IPS-20b (cell line): ENCODE measurements at regions not wholly inside any gene's neighbourhood (a gene's known extent, or its start where the extent isn't known, plus 50 kb on each side); places are given as distances from the start of the nearest gene placed in this dataset.

ENCODE experiments used
- H3K27ac ChIP-seq: one replicate; pipeline ENCODE4 v1.5.1; 2013; ENCODE audit warnings: low read length
- H3K27me3 ChIP-seq: 2 replicates; pipeline ENCODE4 v1.6.1; 2013; ENCODE audit warnings: mild to moderate bottlenecking, low read length, inconsistent platforms; ENCODE audit not compliant: insufficient read depth
- H3K36me3 ChIP-seq: 2 replicates; pipeline ENCODE4 v1.6.1; 2013; ENCODE audit warnings: low read depth, mild to moderate bottlenecking, inconsistent platforms, low read length, moderate library complexity; ENCODE audit not compliant: insufficient read depth
- H3K4me1 ChIP-seq: 2 replicates; pipeline ENCODE4 v1.6.1; 2013; ENCODE audit warnings: mild to moderate bottlenecking, control low read depth, inconsistent platforms, low read length, moderate library complexity; ENCODE audit not compliant: insufficient read depth
- H3K4me3 ChIP-seq: 2 replicates; pipeline ENCODE4 v1.5.1; 2013; ENCODE audit warnings: mild to moderate bottlenecking, low read length, inconsistent platforms
- H3K9ac ChIP-seq: 2 replicates; pipeline ENCODE4 v1.6.1; 2013; ENCODE audit warnings: low read depth, mild to moderate bottlenecking, inconsistent platforms, low read length, moderate library complexity
- H3K9me3 ChIP-seq: 2 replicates; pipeline ENCODE4 v1.6.1; 2013; ENCODE audit warnings: mild to moderate bottlenecking, low read depth, low read length, inconsistent platforms; ENCODE audit not compliant: insufficient read depth

DNA sequence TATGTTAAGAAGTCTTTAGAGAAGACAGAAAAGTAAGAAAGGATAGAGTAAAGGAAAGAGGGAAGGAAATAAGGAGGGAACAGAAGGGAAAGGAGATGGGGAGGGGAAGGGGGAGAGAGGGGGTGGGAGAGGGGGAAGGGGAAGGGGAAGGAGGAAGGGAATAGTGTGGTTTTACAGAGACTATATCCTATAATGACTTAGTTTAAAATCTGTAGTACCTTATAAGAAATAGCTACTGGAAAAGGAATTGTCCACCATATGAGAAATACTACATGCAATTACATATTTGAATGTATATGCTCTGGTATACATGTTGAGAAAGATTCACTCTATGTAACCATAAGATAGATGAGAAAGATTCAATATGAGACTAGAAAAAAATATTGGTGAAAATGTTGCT, 1042.3 kb downstream of the BRINP3 start:
- Histone ChIP-seq H3K4me3 (no peak overlapping the region), H3K27ac (no peak overlapping the region), H3K9me3 (no peaks in the 10 kb centered on the region)

DNA sequence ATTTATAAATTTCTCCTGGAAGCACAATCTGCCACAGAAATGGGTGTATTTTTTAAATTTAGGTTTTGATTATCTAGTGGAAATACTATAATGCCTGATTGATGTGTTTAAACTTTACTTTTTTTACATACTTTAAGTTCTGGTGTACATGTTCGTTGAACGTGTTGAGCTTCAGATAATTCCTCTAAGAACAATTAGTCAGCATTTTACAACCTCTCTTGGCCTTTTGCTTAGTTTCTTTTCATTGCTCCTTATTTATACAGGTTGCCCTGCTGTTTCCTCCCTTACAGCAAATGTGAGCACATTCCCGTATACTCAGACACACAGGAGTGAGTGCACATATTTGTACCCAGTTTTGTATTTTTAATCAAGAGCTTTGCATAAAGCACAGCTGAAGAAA, 1038.9 kb downstream of the BRINP3 start:
- Histone ChIP-seq H3K27ac (no peak overlapping the region), H3K4me3 (no peak overlapping the region), H3K9ac (no peak overlapping the region), H3K36me3 (no peaks in the 10 kb centered on the region), H3K27me3 (no peaks in the 10 kb centered on the region), H3K4me1 (no peaks in the 10 kb centered on the region), H3K9me3 (no peaks in the 10 kb centered on the region)

More for the DNA sequence above, 1042.3 kb downstream of the BRINP3 start:
- H3K36me3 ChIP-seq = no peaks in the 10 kb centered on the region
- H3K9ac ChIP-seq = no peak overlapping the region
- no peaks in the 10 kb centered on the region for H3K4me1 ChIP-seq
- H3K27me3 ChIP-seq = no peaks in the 10 kb centered on the region

DNA sequence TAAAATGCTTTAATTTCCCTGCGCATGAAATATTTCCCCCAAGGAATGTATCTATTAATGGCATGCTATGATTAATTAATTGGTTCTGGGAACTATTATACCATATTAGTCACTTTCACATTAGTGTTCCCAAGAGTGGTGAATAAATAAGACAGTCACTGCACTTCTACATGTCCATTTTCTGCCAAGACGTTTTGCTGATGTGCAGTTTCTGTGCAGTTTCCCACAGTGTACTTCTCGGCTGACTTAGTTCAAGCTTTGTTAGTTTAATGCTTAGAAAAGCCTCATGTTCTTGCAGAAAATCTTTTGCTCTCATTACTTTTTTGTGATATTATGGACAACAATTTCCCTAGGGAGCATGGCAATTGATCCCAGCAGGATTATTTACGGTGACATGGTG, 1014.5 kb downstream of the BRINP3 start:
- Histone ChIP-seq H3K27ac (no peak overlapping the region), H3K27me3 (no peaks in the 10 kb centered on the region), H3K9me3 (no peaks in the 10 kb centered on the region), H3K4me1 (no peaks in the 10 kb centered on the region), H3K36me3 (no peaks in the 10 kb centered on the region), H3K9ac (no peak overlapping the region), H3K4me3 (no peak overlapping the region)

DNA sequence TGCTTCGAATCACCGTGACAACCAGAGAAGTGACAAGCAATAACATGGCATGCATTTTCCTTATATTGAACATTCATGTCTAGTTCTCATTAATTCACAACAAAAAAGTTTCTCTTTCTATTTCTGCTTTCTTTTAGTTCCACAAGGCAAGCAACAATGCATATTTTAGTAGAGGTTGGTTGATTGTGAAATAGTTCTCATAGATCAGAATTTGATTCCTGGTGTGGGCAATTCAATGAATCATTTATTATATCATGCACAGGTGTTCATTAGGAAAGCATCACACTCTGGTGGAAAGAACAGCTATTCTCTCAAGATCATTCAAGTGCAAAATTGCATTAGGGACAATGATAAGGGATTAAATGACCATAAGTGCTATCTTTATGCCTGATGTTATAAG, 980.9 kb downstream of the BRINP3 start:
- Histone ChIP-seq H3K27me3 (no peaks in the 10 kb centered on the region), H3K27ac (no peak overlapping the region), H3K4me1 (no peaks in the 10 kb centered on the region), H3K9me3 (no peaks in the 10 kb centered on the region), H3K36me3 (no peaks in the 10 kb centered on the region), H3K4me3 (no peak overlapping the region), H3K9ac (no peak overlapping the region)

DNA sequence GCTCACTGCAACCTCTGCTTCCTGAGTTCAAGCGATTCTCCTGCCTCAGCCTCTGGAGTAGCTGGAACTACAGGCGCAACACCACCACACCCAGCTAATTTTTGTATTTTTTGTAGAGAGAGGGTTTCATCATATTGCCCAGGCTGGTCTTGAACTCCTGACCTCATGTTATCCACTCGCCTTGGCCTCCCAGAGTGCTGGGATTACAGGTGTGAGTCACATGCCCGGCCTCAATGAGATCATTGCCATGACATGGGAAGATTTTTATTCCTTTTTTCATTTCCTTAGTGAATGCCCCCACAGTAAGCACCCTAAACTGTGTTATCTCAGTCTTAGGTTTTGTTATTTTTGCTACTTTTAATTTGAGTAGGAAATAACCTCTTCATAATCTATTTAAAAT, 977.9 kb downstream of the BRINP3 start:
- H3K4me3 ChIP-seq = no peak overlapping the region
- no peaks in the 10 kb centered on the region for H3K9me3 ChIP-seq
- no peaks in the 10 kb centered on the region for H3K27me3 ChIP-seq
- no peak overlapping the region for H3K27ac ChIP-seq
- H3K4me1 ChIP-seq = no peaks in the 10 kb centered on the region
- no peak overlapping the region for H3K9ac ChIP-seq
- no peaks in the 10 kb centered on the region for H3K36me3 ChIP-seq

DNA sequence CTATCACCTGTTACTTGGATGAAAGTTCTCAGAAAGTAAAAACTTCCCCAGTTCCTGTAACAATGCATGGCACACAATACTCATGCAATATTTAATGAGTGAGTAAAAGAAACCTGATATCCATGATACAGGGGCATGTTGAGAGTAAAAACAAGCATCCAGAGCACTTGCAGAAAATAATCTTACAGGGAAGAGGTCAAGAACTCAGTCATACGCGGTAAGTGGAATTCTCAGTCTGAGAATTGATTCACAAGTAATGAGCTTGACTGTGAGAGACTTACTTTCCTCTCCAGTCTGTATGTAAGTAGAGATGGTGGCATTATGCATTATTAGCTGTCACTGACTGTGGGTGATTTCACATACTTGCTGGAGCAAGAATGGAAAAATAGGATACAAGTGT, 976.9 kb downstream of the BRINP3 start:
- no peak overlapping the region for H3K9ac ChIP-seq
- no peaks in the 10 kb centered on the region for H3K9me3 ChIP-seq
- no peaks in the 10 kb centered on the region for H3K36me3 ChIP-seq
- H3K4me1 ChIP-seq = no peaks in the 10 kb centered on the region
- no peak overlapping the region for H3K27ac ChIP-seq
- no peak overlapping the region for H3K4me3 ChIP-seq
- no peaks in the 10 kb centered on the region for H3K27me3 ChIP-seq

DNA sequence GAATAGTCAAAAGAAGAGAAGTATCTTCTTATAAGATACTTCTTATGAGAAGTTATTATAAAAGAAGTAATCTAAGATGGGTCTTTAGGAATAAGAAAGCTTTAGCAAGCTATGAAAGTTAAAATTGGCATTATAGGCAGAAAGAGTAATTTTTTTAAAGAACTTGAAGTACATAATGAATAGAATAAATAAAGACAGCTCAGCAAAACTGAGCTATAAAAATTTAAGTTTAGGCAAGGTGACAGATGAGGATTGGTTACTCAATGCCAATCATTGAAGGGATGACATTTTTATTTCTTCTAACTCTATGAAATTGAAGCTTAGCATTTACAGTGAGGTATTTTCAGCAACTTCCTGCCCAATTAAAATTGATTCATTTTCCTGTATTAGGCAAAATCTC, 966.8 kb downstream of the BRINP3 start:
- Histone ChIP-seq H3K9me3 (no peaks in the 10 kb centered on the region), H3K4me3 (no peak overlapping the region), H3K9ac (no peak overlapping the region), H3K27me3 (no peaks in the 10 kb centered on the region), H3K27ac (no peak overlapping the region), H3K4me1 (no peaks in the 10 kb centered on the region), H3K36me3 (no peaks in the 10 kb centered on the region)

DNA sequence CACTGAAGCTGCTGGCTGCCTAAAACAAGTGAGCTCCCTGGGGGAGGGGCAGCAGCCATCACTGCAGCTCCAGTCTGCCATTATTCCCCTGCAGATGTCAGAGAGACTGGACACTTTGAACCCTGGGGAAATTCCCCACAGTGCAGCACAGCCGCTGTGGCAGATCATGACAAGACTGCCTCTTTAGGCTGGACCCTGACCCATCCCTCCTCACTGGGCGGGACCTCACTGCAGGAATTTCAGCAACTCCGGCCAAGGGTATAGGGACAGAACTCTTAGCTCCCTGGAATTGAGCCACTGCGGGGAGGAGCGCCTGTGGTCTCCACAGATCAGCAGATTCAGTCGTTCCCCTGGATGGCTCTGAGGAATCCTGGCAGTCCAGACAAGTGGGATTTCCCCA, 964.6 kb downstream of the BRINP3 start:
- Histone ChIP-seq H3K4me1 (no peaks in the 10 kb centered on the region), H3K9ac (no peak overlapping the region), H3K36me3 (no peaks in the 10 kb centered on the region), H3K27ac (no peak overlapping the region), H3K9me3 (no peaks in the 10 kb centered on the region), H3K4me3 (no peak overlapping the region), H3K27me3 (no peaks in the 10 kb centered on the region)

DNA sequence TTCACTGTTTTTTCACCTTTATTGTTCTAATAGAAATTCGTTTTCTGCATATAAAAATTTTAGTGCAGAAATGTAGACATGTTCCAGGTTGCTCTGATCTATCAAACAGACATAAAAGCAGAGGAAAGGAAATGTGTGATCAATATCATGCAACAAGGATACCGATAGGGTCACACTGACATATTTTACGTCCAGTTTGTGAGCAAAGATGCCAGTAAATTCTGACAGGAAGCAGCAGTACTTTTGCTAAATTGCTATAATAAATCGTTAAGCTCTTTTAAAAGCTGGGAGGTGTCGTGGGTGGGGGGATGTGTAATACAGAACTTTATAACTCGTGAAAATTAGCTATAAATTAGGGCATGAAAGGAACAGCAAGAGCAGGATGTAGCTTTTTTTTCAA, 955.2 kb downstream of the BRINP3 start:
- H3K9me3 ChIP-seq = no peaks in the 10 kb centered on the region
- no peak overlapping the region for H3K9ac ChIP-seq
- H3K27me3 ChIP-seq = no peaks in the 10 kb centered on the region
- no peaks in the 10 kb centered on the region for H3K4me1 ChIP-seq
- no peaks in the 10 kb centered on the region for H3K36me3 ChIP-seq
- H3K27ac ChIP-seq = no peak overlapping the region
- no peak overlapping the region for H3K4me3 ChIP-seq

DNA sequence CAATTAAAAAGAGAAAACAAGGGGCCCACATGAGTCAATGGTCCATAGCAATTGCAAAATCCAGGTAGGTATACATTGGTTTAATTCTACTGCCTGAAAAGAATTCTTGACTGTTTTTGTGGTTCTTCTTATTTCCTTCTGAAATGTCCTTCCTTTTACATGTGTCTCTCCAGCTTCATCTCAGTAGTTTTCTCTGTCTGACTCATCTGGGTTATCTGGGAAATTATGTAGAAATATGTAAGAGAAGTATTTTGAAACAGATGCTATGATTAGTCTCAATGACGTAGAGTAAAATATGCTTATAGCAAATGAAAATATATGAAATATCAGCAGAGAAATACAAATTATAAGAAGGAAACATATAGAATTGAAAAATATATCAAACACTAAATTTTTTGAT, 953.2 kb downstream of the BRINP3 start:
- no peak overlapping the region for H3K4me3 ChIP-seq
- no peak overlapping the region for H3K9ac ChIP-seq
- H3K27me3 ChIP-seq = no peaks in the 10 kb centered on the region
- H3K9me3 ChIP-seq = no peaks in the 10 kb centered on the region
- no peaks in the 10 kb centered on the region for H3K4me1 ChIP-seq
- no peaks in the 10 kb centered on the region for H3K36me3 ChIP-seq
- H3K27ac ChIP-seq = no peak overlapping the region

DNA sequence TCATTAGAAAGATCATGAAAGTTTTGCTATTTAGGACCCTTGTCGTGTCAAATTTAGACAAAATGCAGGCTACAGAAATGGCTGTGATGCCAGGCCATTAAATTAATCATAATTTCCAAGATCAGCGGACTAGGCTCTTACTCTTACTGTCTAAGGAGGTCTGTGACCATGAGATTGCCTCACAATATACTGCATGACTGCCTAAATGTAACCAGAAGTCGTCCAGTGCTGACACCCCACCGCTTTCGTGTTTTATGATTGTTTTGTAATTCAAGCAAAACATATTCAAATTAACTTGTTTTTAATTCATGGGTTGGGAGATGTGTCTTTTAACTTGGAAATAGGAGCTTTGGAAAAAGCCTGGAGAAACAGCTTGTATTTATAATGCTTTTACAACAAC, 947.5 kb downstream of the BRINP3 start:
- H3K9me3 ChIP-seq = no peaks in the 10 kb centered on the region
- H3K27ac ChIP-seq = no peak overlapping the region
- H3K4me1 ChIP-seq = 0 out of 2 replicates have a peak, but pooled peaks cover 4% of the 10 kb centered on the region
- H3K27me3 ChIP-seq = no peaks in the 10 kb centered on the region
- H3K36me3 ChIP-seq = no peaks in the 10 kb centered on the region
- no peak overlapping the region for H3K9ac ChIP-seq
- H3K4me3 ChIP-seq = no peak overlapping the region

DNA sequence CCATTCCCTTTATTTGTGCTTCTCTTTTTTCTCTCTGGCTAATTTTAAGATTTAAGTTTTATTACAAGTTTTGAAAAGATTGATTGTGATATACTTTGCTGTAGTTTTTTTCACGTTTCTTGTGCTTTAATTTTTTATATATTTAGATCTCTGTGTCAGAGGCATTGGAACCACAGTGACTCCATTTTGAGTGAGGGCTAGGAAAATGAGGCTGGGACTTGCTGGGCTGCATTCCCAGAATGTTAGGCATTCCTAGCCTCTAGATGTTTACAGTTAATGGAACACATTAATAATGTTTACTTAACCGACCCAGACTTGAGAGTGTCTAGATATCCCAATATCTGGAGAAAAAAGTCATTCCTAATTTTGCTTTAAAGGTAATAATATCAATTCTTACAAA, 939.4 kb downstream of the BRINP3 start:
- Histone ChIP-seq H3K9me3 (no peaks in the 10 kb centered on the region), H3K4me3 (no peak overlapping the region), H3K27me3 (no peaks in the 10 kb centered on the region), H3K36me3 (no peaks in the 10 kb centered on the region), H3K9ac (no peak overlapping the region), H3K4me1 (no peaks in the 10 kb centered on the region), H3K27ac (no peak overlapping the region)

DNA sequence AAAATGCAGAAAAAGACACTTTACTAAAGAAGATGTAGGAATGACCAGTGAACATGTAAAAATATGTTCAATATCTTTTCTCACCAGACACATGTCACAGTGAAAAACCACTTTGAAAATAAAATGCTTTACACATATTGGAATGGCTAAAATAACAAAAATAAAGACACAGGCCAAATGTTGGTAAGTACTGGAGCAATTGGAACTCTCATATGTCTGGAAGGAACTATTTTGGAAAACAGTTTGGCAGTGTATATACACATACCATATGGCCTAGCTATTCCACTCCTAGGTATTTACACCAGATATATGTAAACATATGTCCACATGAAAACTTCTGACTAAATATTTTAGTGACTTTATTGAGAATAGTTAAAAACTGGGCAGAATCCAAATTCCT, 927.2 kb downstream of the BRINP3 start:
- H3K27ac ChIP-seq = no peak overlapping the region
- H3K9me3 ChIP-seq = no peaks in the 10 kb centered on the region
- H3K4me1 ChIP-seq = no peaks in the 10 kb centered on the region
- H3K4me3 ChIP-seq = no peak overlapping the region
- H3K27me3 ChIP-seq = no peaks in the 10 kb centered on the region
- no peaks in the 10 kb centered on the region for H3K36me3 ChIP-seq
- H3K9ac ChIP-seq = no peak overlapping the region
